CD1c-positive myeloid dendritic cell (primary cell): ENCODE measurements at regions not wholly inside any gene's neighbourhood (a gene's known extent, or its start where the extent isn't known, plus 50 kb on each side); places are given as distances from the start of the nearest gene placed in this dataset.

Source experiments
- DNase-seq: peaks from one replicate; pipeline ENCODE4 v3.0.0-alpha.2; 2016; ENCODE audit errors: extremely low spot score

DNA sequence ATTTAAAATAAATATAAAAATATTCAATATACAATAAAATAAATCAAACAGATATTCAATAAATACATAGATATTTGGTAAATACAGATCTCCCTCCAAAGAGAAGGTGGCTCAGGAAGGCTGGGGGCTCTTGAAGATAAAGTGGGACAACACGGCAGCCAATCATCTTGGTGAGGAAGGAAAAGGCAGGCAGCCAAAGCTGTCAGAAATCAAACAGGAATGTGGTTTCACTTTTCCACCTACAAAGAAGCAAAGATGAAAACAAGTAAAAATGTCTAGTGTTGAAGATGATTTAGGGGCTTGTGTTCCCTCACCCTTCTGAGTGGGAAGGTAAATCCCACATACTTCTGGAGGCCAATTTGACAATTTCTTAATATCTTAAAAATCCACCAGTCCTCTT, 85.7 kb downstream of the B3GNT2 start:
- DNase-seq = no peak

DNA sequence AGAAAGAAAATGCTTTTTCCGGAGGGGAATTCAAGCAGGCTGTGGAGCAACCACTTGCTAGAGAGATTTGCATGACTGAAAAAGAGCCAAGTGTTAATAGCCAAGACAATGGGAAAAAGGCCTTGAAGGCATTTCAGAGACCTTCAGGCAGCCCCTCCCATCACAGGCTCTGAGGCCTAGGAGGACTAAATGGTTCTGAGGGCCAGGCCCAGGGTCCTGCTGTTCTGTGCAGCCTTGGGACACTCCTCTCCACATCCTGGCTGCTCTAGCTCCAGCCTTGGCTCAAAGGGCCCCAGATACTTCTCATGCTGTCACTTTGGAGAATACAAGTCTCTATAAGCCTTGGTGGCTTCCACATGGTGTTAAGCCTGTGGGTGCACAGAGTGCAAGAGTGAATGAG, 81.8 kb downstream of the B3GNT2 start:
- DNase-seq = no peak
